ENCODE measurements at regions not wholly inside any gene's neighbourhood (a gene's known extent, or its start where the extent isn't known, plus 50 kb on each side); places are given as distances from the start of the nearest gene placed in this dataset.

GRCh38 chr20:1809131-1809572 lies 86.1 kb upstream of the SIRPA start:
- Mint-ChIP-seq H3K4me1 (peaks cover 64% of the 10 kb centered on the region), H3K27ac (no peak overlapping the region), H3K4me3 (no peak overlapping the region), H3K27me3 (ENCODE audit: low read depth) (peaks cover 19% of the 10 kb centered on the region), H3K36me3 (no peaks in the 10 kb centered on the region), H3K9me3 (no peaks in the 10 kb centered on the region)
- ChIA-PET POLR2A (interaction anchor here (0.5 kb wide), 1 partner anchor 362 kb away, joined by 3 read pairs; no protein-coding TSS in a partner anchor), CTCF (interaction anchor here (1.1 kb wide), 1 partner anchor 363 kb away, joined by 5 read pairs; no protein-coding TSS in a partner anchor)
- TF ChIP-seq, protein P1, sequence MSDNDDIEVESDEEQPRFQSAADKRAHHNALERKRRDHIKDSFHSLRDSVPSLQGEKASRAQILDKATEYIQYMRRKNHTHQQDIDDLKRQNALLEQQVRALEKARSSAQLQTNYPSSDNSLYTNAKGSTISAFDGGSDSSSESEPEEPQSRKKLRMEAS (CRISPR knock-in tag; IDR thresholded peaks at IDR 0.05), result no peak
- no peak for TF ChIP-seq CREB1 (CRISPR knock-in tag; IDR thresholded peaks at IDR 0.05)
- TF ChIP-seq ATF1 (CRISPR knock-in tag; IDR thresholded peaks at IDR 0.05), result no peak
- no peak for TF ChIP-seq NFE2L1 (CRISPR knock-in tag; IDR thresholded peaks at IDR 0.05)
- TF ChIP-seq CBFB (CRISPR knock-in tag; IDR thresholded peaks at IDR 0.05; ENCODE audit: low read depth), result no peak
- TF ChIP-seq ZBTB21 (CRISPR knock-in tag; IDR thresholded peaks at IDR 0.05; ENCODE audit: borderline replicate concordance), result no peak
- TF ChIP-seq USF1 (CRISPR knock-in tag; IDR thresholded peaks at IDR 0.05), result no peak
- TF ChIP-seq TP53 (CRISPR knock-in tag; IDR thresholded peaks at IDR 0.05), result no peak
- TF ChIP-seq, protein P2, sequence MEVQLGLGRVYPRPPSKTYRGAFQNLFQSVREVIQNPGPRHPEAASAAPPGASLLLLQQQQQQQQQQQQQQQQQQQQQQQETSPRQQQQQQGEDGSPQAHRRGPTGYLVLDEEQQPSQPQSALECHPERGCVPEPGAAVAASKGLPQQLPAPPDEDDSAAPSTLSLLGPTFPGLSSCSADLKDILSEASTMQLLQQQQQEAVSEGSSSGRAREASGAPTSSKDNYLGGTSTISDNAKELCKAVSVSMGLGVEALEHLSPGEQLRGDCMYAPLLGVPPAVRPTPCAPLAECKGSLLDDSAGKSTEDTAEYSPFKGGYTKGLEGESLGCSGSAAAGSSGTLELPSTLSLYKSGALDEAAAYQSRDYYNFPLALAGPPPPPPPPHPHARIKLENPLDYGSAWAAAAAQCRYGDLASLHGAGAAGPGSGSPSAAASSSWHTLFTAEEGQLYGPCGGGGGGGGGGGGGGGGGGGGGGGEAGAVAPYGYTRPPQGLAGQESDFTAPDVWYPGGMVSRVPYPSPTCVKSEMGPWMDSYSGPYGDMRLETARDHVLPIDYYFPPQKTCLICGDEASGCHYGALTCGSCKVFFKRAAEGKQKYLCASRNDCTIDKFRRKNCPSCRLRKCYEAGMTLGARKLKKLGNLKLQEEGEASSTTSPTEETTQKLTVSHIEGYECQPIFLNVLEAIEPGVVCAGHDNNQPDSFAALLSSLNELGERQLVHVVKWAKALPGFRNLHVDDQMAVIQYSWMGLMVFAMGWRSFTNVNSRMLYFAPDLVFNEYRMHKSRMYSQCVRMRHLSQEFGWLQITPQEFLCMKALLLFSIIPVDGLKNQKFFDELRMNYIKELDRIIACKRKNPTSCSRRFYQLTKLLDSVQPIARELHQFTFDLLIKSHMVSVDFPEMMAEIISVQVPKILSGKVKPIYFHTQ (CRISPR knock-in tag; IDR thresholded peaks at IDR 0.05), result no peak
- no peak for TF ChIP-seq MYBL2 (CRISPR knock-in tag; IDR thresholded peaks at IDR 0.05)
- TF ChIP-seq, protein P3, sequence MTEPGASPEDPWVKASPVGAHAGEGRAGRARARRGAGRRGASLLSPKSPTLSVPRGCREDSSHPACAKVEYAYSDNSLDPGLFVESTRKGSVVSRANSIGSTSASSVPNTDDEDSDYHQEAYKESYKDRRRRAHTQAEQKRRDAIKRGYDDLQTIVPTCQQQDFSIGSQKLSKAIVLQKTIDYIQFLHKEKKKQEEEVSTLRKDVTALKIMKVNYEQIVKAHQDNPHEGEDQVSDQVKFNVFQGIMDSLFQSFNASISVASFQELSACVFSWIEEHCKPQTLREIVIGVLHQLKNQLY (CRISPR knock-in tag; IDR thresholded peaks at IDR 0.05), result no peak
- no peak for TF ChIP-seq ZNF425 (CRISPR knock-in tag; conservative IDR thresholded peaks at IDR 0.05)
- no peak for TF ChIP-seq PRRX2 (CRISPR knock-in tag; IDR thresholded peaks at IDR 0.05)
- TF ChIP-seq SMAD3 (CRISPR knock-in tag; IDR thresholded peaks at IDR 0.05; ENCODE audit: borderline replicate concordance), result no peak
- TF ChIP-seq FOXK1 (CRISPR knock-in tag; IDR thresholded peaks at IDR 0.05), result no peak
- no peak for TF ChIP-seq TEAD1 (CRISPR knock-in tag; IDR thresholded peaks at IDR 0.05)
- TF ChIP-seq ZNF232 (CRISPR knock-in tag; IDR thresholded peaks at IDR 0.05), result no peak
- no peak for TF ChIP-seq ZMAT4 (CRISPR knock-in tag; IDR thresholded peaks at IDR 0.05)
- no peak for TF ChIP-seq HMGA2 (CRISPR knock-in tag; IDR thresholded peaks at IDR 0.05)
- TF ChIP-seq FOXP1 (CRISPR knock-in tag; IDR thresholded peaks at IDR 0.05; ENCODE audit: borderline replicate concordance), result no peak
- DNase-seq (ENCODE audit: low spot score), result no peak
- ATAC-seq, result no peak

GRCh38 chr20:1808101-1808500 lies 87.1 kb upstream of the SIRPA start:
- Mint-ChIP-seq H3K4me3 (no peak overlapping the region), H3K36me3 (no peaks in the 10 kb centered on the region), H3K4me1 (peaks cover 68% of the 10 kb centered on the region), H3K27ac (no peak overlapping the region; the same call in 1 of the 2 replicates), H3K9me3 (no peaks in the 10 kb centered on the region), H3K27me3 (ENCODE audit: low read depth) (peaks cover 25% of the 10 kb centered on the region)
- POLR2A ChIA-PET, result no interaction called here
- no peak for DNase-seq (ENCODE audit: low spot score)
- no peak for ATAC-seq
- CTCF ChIA-PET, result no interaction called here
- TF ChIP-seq ZNF232 (CRISPR knock-in tag; IDR thresholded peaks at IDR 0.05) (no peak), TEAD4 (CRISPR knock-in tag; IDR thresholded peaks at IDR 0.05) (no peak), ATF3 (CRISPR knock-in tag; conservative IDR thresholded peaks at IDR 0.05) (no peak), PRRX2 (CRISPR knock-in tag; IDR thresholded peaks at IDR 0.05) (no peak), ZBTB43 (CRISPR knock-in tag; IDR thresholded peaks at IDR 0.05) (no peak), SMAD3 (CRISPR knock-in tag; IDR thresholded peaks at IDR 0.05; ENCODE audit: borderline replicate concordance) (no peak), CBFB (CRISPR knock-in tag; IDR thresholded peaks at IDR 0.05; ENCODE audit: low read depth) (no peak), GTF2I (CRISPR knock-in tag; conservative IDR thresholded peaks at IDR 0.05) (no peak)

All from WTC11 (cell line).